ENCODE measurements at regions not wholly inside any gene's neighbourhood (a gene's known extent, or its start where the extent isn't known, plus 50 kb on each side); places are given as distances from the start of the nearest gene placed in this dataset.

DNA sequence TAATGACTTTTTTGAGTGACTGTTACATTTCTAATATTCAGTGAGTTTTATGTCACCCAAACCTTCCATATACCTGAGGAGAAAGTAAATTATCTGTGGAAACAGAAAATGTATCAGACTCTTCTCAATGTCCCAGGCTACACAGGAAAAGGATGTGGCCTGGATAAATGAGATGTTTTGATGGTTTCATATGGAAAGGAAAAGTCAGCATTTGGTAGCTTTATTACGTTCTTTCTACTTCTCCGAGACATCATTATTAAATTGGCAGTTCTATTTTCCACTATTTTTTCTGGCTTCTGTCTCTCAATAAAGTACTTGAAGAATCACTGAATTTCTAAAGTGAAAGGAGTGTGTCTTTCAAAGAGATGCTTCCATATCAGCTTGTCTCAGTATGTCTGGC is 847.0 kb upstream of the CRIM1 start:
- TF ChIP-seq, protein P1, sequence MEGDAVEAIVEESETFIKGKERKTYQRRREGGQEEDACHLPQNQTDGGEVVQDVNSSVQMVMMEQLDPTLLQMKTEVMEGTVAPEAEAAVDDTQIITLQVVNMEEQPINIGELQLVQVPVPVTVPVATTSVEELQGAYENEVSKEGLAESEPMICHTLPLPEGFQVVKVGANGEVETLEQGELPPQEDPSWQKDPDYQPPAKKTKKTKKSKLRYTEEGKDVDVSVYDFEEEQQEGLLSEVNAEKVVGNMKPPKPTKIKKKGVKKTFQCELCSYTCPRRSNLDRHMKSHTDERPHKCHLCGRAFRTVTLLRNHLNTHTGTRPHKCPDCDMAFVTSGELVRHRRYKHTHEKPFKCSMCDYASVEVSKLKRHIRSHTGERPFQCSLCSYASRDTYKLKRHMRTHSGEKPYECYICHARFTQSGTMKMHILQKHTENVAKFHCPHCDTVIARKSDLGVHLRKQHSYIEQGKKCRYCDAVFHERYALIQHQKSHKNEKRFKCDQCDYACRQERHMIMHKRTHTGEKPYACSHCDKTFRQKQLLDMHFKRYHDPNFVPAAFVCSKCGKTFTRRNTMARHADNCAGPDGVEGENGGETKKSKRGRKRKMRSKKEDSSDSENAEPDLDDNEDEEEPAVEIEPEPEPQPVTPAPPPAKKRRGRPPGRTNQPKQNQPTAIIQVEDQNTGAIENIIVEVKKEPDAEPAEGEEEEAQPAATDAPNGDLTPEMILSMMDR (IDR thresholded peaks at IDR 0.05; ENCODE audit: insufficient read depth, low read length), result no peak
- TF ChIP-seq POLR2AphosphoS5 (IDR thresholded peaks at IDR 0.05; ENCODE audit: low read depth), result no peak

Data from HL-60 (cell line).